DMS 273 treated with DMSO at 0.1 percent for 48 hours (cell line): ENCODE measurements at regions not wholly inside any gene's neighbourhood (a gene's known extent, or its start where the extent isn't known, plus 50 kb on each side); places are given as distances from the start of the nearest gene placed in this dataset.

Source experiments
- DNase-seq: peaks from one replicate; lab custom pipeline; 2025; lab: John Stamatoyannopoulos, UW

- no peak for DNase-seq
Measured at GRCh38 chr9:1267141-1267570, 217.0 kb downstream of the DMRT2 start.

GRCh38 chr9:1267581-1267980 is 217.4 kb downstream of the DMRT2 start:
- DNase-seq: no peak

GRCh38 chr9:1269533-1270315 is 219.6 kb downstream of the DMRT2 start:
- no peak for DNase-seq

- DNase-seq: no peak
Measured at GRCh38 chr9:1271367-1271766, 221.2 kb downstream of the DMRT2 start.

- no peak for DNase-seq
Measured at GRCh38 chr9:1271786-1272185, 221.6 kb downstream of the DMRT2 start.

- DNase-seq: no peak
Measured at GRCh38 chr9:1272488-1272887, 222.3 kb downstream of the DMRT2 start.

GRCh38 chr9:1273859-1274258 is 223.7 kb downstream of the DMRT2 start:
- no peak for DNase-seq

GRCh38 chr9:1274334-1274733 is 224.2 kb downstream of the DMRT2 start:
- DNase-seq: no peak

GRCh38 chr9:1276474-1276873 is 226.3 kb downstream of the DMRT2 start:
- DNase-seq: no peak

- no peak for DNase-seq
Measured at GRCh38 chr9:1284727-1285126, 234.6 kb downstream of the DMRT2 start.

GRCh38 chr9:1285526-1285925 is 235.4 kb downstream of the DMRT2 start:
- no peak for DNase-seq

GRCh38 chr9:1292384-1292783 is 242.2 kb downstream of the DMRT2 start:
- DNase-seq: no peak

GRCh38 chr9:1294641-1295258 is 244.6 kb downstream of the DMRT2 start:
- DNase-seq: no peak

- DNase-seq: no peak
Measured at GRCh38 chr9:1296331-1296730, 246.2 kb downstream of the DMRT2 start.

GRCh38 chr9:1298046-1298445 is 247.9 kb downstream of the DMRT2 start:
- DNase-seq: no peak

- no peak for DNase-seq
Measured at GRCh38 chr9:1300941-1301340, 250.8 kb downstream of the DMRT2 start.

GRCh38 chr9:1303932-1304331 is 253.8 kb downstream of the DMRT2 start:
- DNase-seq: no peak

- no peak for DNase-seq
Measured at GRCh38 chr9:1311462-1312042, 261.4 kb downstream of the DMRT2 start.

- no peak for DNase-seq
Measured at GRCh38 chr9:1319436-1319835, 269.3 kb downstream of the DMRT2 start.

- DNase-seq: no peak
Measured at GRCh38 chr9:1320051-1320557, 269.9 kb downstream of the DMRT2 start.

GRCh38 chr9:1320607-1321195 is 270.5 kb downstream of the DMRT2 start:
- no peak for DNase-seq

GRCh38 chr9:1327467-1327866 is 277.3 kb downstream of the DMRT2 start:
- no peak for DNase-seq

- no peak for DNase-seq
Measured at GRCh38 chr9:1328341-1328740, 278.2 kb downstream of the DMRT2 start.
